GM18868 (cell line): ENCODE measurements at regions not wholly inside any gene's neighbourhood (a gene's known extent, or its start where the extent isn't known, plus 50 kb on each side); places are given as distances from the start of the nearest gene placed in this dataset.

ENCODE experiments used
- ATAC-seq: cut with Tn5 transposase; IDR thresholded peaks from one replicate; pipeline ENCODE4 v1.9.1; 2021; ENCODE audit warnings: mild to moderate bottlenecking, moderate library complexity; ENCODE audit not compliant: unreplicated experiment

DNA sequence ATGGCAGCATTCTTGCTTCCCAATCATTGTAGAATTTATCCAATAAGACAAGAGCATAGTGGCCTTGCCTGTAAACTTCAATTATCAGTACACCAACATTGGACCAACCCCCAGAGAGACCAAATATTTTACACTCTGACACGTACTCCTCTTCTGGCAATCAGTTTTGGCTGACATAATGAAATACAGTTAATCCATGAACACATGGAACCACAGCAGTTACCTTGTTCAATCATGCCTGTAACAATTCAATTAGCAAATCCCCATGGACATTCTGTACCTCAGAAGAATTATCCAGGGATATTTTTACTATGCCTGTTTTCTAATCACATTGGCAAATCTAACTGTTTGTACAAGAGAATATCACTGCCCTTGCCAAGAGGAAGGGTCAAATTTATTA lies 2162.0 kb downstream of the MRPL39 start:
- no peak for ATAC-seq

DNA sequence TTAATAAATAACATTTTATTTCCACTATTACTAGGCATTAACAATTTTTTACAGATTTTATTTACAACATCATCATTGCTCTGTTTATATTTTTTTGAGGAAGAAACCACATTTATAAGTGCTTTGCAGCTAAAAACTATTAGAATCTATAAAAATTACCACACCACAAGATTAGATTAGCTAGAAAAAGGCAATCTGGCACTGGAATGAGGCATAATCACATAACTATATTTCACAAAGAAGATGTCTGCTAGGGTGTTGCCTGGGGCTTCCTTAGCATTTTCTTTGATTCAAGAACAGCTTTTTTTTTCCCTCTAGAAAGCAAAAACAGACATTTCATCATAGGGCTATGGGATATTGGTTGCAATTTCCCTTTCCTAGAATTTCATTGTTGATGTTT lies 2169.2 kb downstream of the MRPL39 start:
- no peak for ATAC-seq

DNA sequence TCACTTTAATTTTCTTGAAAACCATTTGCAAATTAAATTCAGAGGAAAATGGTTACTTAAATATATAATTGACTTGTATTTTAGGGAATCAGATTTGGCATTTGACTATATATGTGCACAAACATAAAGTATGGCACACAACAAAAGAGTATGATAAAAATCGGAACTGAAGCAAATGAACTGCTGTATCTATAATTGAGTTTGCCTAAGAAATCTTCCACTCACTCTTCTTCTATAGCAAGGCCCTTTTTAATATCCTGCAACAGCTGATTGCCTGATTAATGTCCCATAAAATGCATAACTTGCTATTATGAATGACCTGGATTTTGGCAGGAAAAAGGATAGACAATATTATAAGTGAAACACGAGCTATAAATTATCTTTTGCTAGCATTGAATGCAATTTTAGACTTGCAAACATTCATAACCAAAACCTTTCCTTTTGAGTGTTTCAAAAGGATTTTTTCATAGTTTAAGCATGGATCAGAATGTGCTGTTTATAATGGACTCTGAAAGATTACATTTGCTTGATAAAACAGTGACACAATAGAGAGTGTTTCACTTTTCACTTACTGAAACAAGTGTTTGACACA lies 2204.3 kb downstream of the MRPL39 start:
- no peak for ATAC-seq

DNA sequence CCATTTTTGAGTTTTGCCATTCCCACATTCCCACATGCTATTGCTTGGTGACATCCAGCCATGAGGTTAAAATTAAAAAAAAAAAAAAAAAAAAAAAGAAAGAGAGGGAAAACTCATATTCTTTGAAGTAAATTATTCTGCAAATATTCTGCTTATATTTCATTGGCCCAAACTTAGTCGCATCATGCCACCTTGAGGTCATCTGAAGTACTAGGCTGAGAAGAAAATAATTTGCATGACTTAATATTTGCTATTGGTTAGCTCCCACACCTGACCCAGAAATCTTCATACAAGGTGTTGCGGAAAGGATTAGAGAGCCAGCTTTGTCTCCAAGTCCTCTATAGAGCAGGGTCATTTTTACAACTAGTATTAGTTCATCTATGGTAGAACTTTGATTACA lies 2206.0 kb downstream of the MRPL39 start:
- ATAC-seq: no peak

DNA sequence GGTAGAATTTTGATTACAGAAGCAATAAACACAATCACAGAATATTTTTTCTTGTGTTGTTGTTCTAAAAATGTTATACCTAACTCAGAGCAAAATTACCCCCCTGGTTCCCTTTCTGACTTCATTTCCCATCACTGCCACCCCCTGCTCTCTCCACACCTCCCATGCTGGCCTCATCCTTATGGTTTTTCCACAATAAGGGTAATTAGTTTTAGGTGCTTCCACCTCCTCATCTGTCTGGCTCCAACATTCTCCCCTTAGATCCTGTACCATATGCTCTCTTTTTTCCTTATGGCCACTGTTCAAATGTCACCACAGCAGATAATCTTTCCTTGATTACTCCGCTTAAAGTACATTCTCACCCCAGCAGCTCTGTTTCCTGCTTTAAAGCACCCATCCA lies 2208.6 kb downstream of the MRPL39 start:
- no peak for ATAC-seq

DNA sequence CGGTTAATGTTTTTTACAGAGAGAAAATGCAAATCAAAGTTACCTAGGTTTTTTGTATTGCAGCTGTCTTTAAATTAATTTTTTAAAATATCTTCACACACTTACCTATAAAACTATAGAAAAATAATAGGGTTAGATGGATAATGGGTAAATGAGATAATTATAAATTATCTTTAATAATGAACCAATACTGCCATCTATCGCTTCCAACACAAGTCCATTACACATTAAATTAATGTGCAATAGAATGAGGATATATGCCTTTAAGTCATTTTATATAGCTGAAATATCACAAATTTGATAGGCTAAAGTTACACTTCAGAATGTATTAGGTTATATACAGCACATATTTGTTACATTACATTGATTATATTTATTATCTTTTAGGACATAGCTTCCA lies 2212.8 kb downstream of the MRPL39 start:
- ATAC-seq: no peak

DNA sequence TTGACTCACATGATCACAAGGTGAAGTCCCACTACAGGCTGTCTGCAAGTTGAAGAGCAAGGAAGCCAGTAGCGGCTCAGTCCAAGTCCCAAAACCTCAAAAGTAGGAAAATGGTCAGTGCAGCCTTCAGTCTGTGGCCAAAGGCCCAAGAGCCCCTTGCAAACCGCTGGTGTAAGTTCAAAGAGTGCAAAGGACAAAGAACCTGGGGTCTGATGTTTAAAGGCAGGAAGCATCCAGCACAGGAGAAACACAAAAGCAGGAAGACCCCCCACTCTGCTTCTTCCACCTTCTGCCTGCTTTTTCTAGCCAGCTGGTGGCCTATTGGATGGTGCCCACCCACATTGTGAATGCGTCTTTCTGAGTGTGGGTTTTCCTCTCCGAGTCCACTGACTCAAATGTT lies 2222.6 kb downstream of the MRPL39 start:
- ATAC-seq: no peak

DNA sequence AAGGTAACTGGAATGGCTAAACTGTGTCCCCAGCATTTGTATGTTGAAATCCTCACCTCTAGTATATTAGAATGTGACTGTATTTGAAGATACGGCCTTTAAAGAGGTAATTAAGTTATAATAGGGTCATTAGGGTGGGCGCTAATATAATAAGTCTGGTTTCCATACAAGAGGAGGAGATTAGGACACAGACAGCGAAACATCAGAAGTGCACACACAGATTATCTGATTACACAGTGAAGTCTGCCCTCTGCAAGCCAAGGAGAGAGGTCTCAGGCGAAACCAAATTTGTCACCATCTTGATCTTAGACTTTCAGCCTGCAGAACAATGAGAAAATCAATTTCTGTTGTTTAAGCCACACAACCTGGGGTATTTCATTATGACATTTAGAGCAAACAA lies 2233.1 kb downstream of the MRPL39 start:
- no peak for ATAC-seq

DNA sequence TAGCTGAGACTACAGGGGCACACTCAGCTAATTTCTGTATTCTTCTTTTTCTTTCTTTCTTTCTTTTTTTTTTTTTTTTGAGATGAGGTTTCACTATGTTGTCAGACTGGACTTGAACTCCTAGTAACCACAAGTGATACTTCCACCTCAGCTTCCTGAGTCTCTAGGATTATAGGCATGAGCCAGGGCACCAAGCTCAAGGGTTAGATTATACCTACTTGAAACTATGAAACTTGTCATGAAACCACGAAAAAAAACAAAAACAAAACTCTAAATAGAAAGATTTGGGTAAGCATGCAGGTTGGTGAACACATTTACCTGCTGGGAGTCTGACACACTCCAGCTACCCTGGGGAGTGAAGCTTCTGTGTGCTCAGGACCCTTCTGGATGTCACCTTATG lies 2250.4 kb downstream of the MRPL39 start:
- no peak for ATAC-seq

DNA sequence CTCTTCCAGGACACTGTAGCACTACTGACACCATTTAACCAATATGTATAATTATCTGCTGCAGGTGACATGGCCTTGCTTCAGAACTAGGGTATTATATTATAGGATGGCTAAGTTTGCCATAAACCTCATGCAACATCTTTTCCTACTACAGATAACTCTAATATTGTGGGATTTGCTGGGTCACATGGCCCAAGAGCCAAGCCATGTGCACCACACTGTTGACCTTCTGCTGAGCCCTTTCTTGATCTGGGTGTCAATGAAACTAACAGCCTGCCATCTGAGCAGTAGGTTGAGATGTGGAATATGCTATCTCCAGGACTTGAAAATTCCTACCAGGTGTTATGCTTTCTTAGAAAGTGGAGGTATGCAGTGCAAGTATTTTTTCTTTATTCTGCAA lies 2291.1 kb downstream of the MRPL39 start:
- ATAC-seq: no peak

DNA sequence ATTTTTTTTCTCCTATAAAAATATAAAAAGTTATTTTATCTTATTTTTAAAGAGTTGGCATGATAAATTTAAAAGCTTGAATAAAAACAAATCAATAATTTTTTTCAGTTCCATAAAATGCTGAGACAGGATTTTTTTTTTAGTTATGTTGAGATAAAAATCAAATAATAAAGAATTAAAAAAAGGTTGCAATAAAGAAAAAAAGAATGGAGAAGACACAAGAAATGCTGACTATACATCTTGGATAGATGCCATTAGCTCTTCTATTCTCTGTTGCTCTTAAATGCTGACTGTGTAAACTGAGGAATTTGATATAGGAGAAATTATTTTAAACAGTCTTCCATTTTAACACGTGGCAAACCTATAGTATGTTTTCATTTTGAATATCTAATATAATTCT lies 2298.5 kb downstream of the MRPL39 start:
- no peak for ATAC-seq

DNA sequence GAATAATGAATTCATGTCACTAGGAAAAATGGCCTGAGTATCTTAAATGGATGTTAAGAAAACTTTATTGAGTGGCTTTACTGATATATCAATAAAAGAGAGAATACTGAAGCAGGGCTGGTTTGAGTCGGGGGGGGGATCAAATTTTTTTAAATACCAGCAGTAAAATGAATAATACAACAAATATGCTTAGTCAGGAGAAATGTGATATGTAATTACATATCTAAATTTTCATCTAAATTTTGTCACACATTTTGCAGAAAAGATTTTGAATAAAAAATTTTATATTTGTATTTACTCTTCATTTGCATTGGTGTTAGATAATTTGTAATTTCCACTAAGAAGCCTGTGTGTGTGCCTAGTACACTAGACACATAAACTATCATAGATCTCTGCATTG lies 2300.2 kb downstream of the MRPL39 start:
- no peak for ATAC-seq

DNA sequence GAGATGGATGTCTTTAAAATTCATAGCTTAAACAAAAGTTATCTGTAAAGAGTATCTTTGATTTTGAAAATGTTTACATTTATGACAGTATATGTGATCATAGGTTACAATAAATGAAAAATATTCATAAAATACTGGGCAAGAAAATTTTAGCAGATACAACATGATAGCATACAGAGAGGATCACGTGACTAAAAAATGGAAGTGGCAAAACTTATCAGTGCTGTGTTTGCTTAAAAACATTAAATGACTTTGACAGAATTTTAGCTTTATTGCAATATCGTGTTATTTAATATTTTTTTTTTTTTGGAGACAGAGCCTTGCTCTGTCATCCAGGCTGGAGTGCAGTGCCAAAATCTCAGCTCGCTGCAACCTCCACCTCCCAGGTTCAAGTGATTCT lies 2294.1 kb downstream of the NCAM2 start:
- no peak for ATAC-seq

DNA sequence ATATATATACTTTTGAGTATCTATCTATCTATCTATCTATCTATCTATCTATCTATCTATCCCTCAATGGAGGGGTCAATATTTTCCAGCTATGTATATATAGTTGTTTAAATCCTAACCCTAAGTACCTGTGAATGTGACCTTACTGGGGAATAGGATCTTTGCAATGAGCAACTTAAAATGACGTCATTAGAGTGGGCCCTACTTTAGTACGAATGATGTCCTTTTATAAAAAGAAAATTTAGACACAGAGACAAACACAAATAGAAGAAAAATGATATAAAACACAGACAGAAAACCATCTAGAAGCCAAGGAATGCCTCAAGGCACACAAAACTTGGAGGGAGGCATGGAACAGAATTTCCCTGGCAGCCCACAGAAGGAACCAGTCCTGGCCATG lies 2283.7 kb downstream of the NCAM2 start:
- no peak for ATAC-seq

DNA sequence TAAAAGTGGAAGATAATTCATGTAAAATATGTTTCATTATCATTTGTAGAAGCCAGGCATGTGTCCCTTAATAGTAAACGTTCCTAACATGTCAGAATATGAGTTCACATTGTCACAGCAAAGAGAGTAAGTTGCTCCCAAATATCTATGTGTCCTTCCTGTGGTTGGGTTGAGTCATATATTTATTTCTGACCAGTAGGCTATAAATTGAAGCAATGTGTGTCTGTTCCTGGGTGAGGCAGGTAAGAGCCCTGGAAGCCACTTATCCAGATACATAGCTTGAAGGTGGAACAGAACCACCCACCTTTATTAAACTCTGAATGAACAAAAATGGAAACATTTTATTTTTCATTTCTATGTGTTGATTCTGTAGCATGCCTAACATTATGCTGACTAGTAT lies 2251.6 kb downstream of the NCAM2 start:
- ATAC-seq: no peak

DNA sequence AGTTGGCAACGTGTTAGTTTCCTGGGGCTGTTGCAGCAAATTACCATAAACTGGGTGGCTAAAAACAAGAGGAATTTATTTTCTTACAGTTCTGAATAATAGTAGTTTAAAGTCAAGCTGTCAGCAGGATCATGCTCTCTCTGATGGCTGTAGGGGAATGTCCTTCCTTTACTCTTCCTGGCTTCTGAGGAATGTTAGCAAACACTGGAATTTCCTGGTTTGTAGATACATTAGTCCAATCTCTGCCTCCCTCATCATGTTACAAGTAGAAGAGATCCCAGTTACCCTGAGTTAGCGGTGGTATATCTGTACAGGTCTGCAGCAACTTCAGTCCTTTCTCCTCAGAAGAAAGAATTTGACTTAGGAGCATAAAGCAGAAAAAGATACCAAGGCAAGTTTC lies 2249.1 kb downstream of the NCAM2 start:
- ATAC-seq: no peak

DNA sequence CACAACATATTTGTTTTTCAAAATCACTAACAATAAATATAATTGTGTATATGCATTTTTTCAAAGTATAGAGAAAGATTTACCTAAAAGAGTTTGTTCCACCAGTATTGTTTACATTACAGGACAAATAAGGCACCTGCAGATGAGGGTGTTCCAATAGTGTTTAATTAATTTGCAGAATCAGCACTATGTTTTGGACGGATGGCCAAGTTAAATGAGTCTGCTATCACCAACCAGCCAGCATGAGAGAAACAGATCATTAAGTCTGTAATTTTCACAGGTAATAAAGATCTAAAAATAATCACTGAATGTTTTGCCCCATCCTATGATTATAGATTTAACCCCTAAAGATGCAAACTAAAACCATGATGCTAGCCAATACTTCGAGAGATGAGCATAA lies 2247.0 kb downstream of the NCAM2 start:
- no peak for ATAC-seq

DNA sequence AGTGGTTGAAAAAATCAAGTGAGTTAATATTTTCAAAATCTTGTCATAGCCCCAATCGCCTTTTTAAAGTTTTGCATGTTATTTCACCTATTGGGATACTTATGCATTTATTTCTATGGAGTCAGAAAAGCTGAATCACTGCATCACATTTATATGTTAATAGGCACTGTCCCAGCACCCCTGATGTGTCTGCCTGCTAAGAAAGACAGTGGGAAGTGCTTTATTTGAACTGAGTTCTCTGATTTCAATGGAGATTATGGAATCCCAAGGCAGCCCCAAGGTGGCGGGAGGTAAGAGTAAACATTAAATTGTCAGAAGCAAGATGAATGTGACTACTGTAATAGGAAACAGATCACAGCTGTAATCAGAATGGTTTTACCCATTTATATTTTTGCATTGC lies 2225.7 kb downstream of the NCAM2 start:
- ATAC-seq: no peak

DNA sequence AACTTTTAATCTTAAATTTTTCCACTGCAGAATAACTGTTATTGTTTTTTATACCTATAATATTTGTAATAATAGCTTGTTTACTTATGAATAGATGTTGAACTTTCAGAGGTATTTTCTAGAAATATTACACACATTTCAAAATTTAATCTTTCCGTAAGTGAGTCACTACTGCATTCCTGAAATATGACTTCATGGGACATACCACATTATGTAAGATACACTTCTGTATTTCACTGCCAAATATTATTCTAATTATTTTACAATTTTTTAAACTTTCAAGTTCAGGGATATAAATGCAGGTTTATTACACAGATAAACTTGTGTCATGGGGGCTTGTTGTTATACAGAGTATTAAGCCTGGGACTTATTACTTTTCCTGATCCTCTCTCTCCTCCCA lies 2220.5 kb downstream of the NCAM2 start:
- ATAC-seq: no peak

DNA sequence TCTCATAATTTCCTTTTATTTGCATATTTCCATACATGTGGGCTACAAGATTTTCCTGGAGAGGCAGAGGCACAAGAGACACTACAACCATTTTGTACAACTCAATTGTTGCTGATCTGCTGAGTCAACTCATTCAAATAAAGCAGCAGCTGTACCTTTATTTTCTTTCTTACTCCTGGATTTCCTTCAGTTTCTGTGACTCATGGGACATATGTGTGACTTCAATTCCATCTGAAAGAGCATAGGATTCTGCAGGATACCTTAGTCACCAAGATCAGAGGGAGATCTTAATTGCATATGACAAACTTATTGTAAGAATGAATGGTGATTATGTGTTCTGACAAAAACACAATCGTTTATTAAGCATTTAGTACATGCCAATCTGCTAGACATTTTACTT lies 2219.4 kb downstream of the NCAM2 start:
- no peak for ATAC-seq

DNA sequence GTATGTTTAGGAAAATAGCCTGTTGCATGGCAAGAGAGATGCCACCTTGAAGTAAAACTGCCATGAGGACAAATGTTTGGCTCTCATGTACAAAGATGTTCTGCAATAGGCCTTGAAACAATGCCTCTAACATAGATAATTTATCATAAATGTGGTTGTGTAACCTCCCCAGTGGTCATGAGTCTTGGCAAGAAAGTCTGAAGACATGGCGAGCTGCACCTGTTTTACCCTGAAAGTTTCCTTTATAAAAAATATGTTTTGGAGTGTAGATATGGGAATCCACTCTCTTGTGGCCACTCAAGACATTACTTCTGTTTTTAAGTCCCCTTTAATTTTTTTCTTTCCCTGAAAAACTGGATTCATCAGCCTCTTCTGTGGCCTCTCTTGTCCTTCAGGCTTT lies 2217.1 kb downstream of the NCAM2 start:
- ATAC-seq: no peak
